T1000 (cell line): ENCODE measurements at regions not wholly inside any gene's neighbourhood (a gene's known extent, or its start where the extent isn't known, plus 50 kb on each side); places are given as distances from the start of the nearest gene placed in this dataset.
"Not testable (repeated sequence)": the region's sequence is repeated elsewhere in the genome, so short reads cannot be mapped to it uniquely, and the experiment has no call there.

Experiments used
- DNase-seq: peaks from one replicate; lab custom pipeline; 2025; ENCODE audit warnings: mixed read lengths; lab: John Stamatoyannopoulos, UW

- DNase-seq: no peak
Observed at GRCh38 chr10:117457932-117458331, 82.7 kb upstream of the PDZD8 start.

GRCh38 chr10:117457071-117457810 is 82.0 kb upstream of the PDZD8 start:
- DNase-seq: no peak

GRCh38 chr10:117455346-117455745 is 80.1 kb upstream of the PDZD8 start:
- no peak for DNase-seq

GRCh38 chr10:117454502-117454901 is 79.3 kb upstream of the PDZD8 start:
- no peak for DNase-seq

GRCh38 chr10:117453484-117453883 is 78.2 kb upstream of the PDZD8 start:
- not testable (repeated sequence) for DNase-seq

- DNase-seq: no peak
Observed at GRCh38 chr10:117450940-117451339, 75.7 kb upstream of the PDZD8 start.

GRCh38 chr10:117449636-117450035 is 74.4 kb upstream of the PDZD8 start:
- DNase-seq: no peak

GRCh38 chr10:117448802-117449201 is 73.6 kb upstream of the PDZD8 start:
- DNase-seq: no peak

GRCh38 chr10:117445992-117446391 is 70.8 kb upstream of the PDZD8 start:
- no peak for DNase-seq

GRCh38 chr10:117444497-117445040 is 69.3 kb upstream of the PDZD8 start:
- DNase-seq: no peak

GRCh38 chr10:117443686-117444041 is 68.4 kb upstream of the PDZD8 start:
- no peak for DNase-seq

- DNase-seq: peak; percentile 76
Observed at GRCh38 chr10:117442944-117443685, 67.9 kb upstream of the PDZD8 start.

- DNase-seq: peak; percentile 60
Observed at GRCh38 chr10:117442521-117442920, 67.3 kb upstream of the PDZD8 start.

- peak; percentile 96 for DNase-seq
Observed at GRCh38 chr10:117441812-117442443, 66.7 kb upstream of the PDZD8 start.

- no peak for DNase-seq
Observed at GRCh38 chr10:117441361-117441760, 66.1 kb upstream of the PDZD8 start.

- DNase-seq: peak; percentile 62
Observed at GRCh38 chr10:117439243-117439912, 64.1 kb upstream of the PDZD8 start.

- no peak for DNase-seq
Observed at GRCh38 chr10:117432866-117433265, 57.6 kb upstream of the PDZD8 start.

GRCh38 chr10:117431160-117431559 is 55.9 kb upstream of the PDZD8 start:
- no peak for DNase-seq

- not testable (repeated sequence) for DNase-seq
Observed at GRCh38 chr10:117430535-117430934, 55.3 kb upstream of the PDZD8 start.

GRCh38 chr10:117429643-117430265 is 54.5 kb upstream of the PDZD8 start:
- DNase-seq: no peak

- no peak for DNase-seq
Observed at GRCh38 chr10:117427356-117427755, 52.1 kb upstream of the PDZD8 start.
